Upper lobe of right lung (tissue), 1 donor: ENCODE measurements at regions not wholly inside any gene's neighbourhood (a gene's known extent, or its start where the extent isn't known, plus 50 kb on each side); places are given as distances from the start of the nearest gene placed in this dataset.

Source experiments
- ATAC-seq: fragments of 200-7000 bp; cut with Tn5 transposase; one replicate; pipeline ENCODE4 v1.9.1; 2020; ENCODE audit warnings: mild to moderate bottlenecking, moderate library complexity
- DNase-seq: peaks from one replicate; pipeline ENCODE4 v3.0.0-alpha.2; 2020
- H3K27ac ChIP-seq: fragments of 200-600 bp; one replicate; pipeline ENCODE4 v1.8.0; 2022
- H3K27me3 ChIP-seq: fragments of 200-600 bp; one replicate; pipeline ENCODE4 v1.8.0; 2022; ENCODE audit warnings: mild to moderate bottlenecking
- H3K36me3 ChIP-seq: fragments of 200-600 bp; one replicate; pipeline ENCODE4 v1.8.0; 2022
- H3K4me1 ChIP-seq: fragments of 200-600 bp; one replicate; pipeline ENCODE4 v1.8.0; 2022
- H3K4me3 ChIP-seq: fragments of 200-600 bp; one replicate; pipeline ENCODE4 v1.8.0; 2022; ENCODE audit warnings: mild to moderate bottlenecking
- H3K9me3 ChIP-seq: fragments of 200-600 bp; one replicate; pipeline ENCODE4 v1.8.0; 2022
- intact Hi-C: fragments of 100-400 bp; cut with DNase I; formaldehyde crosslinking; loops from one replicate; pipeline ENCODE4 v1.11.0; 2022
- TF ChIP-seq, protein P1 (sequence below): fragments of 200-600 bp; IDR thresholded peaks from one replicate; pipeline ENCODE4 v1.8.0; 2022; ENCODE audit warnings: antibody characterized with exemption
- donor health status: DM: no; HTN: yes; CAD: no; lungs with severe emphysema.

DNA sequence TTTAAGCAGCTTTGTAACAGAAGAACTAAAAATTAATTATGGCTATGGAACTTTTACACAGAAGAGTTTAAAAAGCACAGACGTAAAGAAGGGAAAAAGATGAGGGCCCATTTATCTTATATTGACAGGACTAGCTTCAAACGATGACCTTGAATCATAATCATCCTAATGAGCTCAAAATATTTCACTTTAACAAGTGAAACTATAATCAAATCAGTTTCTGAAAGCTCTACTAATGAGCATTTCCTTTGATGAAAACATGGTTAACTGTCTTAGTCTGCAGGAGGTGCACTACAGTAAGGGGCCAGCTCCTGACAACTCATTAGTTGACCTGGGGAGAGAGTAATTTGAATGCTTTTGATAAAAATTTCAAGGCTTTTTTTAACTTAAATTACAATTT lies 228.0 kb upstream of the DEFB112 start:
- Histone ChIP-seq H3K27ac (no peak overlapping the region), H3K4me1 (no peaks in the 10 kb centered on the region), H3K9me3 (no peaks in the 10 kb centered on the region), H3K27me3 (no peaks in the 10 kb centered on the region), H3K36me3 (no peaks in the 10 kb centered on the region), H3K4me3 (no peak overlapping the region)
- DNase-seq (no peak), ATAC-seq (no peak)
- TF ChIP-seq, protein P1, sequence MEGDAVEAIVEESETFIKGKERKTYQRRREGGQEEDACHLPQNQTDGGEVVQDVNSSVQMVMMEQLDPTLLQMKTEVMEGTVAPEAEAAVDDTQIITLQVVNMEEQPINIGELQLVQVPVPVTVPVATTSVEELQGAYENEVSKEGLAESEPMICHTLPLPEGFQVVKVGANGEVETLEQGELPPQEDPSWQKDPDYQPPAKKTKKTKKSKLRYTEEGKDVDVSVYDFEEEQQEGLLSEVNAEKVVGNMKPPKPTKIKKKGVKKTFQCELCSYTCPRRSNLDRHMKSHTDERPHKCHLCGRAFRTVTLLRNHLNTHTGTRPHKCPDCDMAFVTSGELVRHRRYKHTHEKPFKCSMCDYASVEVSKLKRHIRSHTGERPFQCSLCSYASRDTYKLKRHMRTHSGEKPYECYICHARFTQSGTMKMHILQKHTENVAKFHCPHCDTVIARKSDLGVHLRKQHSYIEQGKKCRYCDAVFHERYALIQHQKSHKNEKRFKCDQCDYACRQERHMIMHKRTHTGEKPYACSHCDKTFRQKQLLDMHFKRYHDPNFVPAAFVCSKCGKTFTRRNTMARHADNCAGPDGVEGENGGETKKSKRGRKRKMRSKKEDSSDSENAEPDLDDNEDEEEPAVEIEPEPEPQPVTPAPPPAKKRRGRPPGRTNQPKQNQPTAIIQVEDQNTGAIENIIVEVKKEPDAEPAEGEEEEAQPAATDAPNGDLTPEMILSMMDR = no peak
- intact Hi-C loops = no loop called here

DNA sequence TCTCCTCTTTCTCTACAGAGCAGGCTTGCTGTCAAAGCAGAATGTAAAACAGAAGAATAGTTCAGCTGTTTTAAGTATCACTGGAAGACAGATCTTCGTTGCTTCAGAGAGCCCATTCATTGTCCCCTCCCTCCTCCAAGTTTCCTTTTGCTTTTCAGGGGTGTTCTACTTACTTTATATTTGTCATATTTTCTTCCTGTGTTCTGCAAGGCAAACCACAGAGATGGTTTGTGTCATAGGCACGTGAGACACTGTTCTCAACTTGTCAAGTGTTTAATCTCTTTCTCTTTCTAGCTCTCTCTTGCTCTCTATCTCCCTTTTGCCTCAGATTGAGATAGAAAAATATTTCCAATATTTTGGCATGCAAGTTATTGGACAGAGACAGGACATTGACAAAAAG lies 228.9 kb upstream of the DEFB112 start:
- Histone ChIP-seq H3K27ac (no peak overlapping the region), H3K36me3 (no peaks in the 10 kb centered on the region), H3K9me3 (no peaks in the 10 kb centered on the region), H3K4me3 (no peak overlapping the region), H3K27me3 (no peaks in the 10 kb centered on the region), H3K4me1 (no peaks in the 10 kb centered on the region)
- DNase-seq (no peak), ATAC-seq (no peak)
- TF ChIP-seq, protein P1 = no peak
- intact Hi-C loops = no loop called here

DNA sequence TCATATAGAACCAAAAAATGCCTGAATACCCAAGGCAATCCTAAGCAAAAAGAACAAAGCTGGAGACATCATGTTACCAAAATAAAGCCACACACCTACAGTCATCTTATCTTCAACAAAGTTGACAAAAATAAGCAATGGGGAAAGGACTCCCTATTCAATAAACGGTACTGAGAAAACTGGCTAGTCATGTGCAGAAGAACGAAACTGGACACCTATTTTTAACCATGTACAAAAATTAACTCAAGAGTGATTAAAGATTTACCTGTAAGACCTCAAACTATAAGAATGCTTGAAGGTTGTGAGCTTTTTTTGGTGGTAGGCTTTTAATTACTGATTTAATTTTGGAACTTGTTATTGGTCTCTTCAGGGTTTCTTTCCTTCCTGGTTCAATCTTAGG lies 236.0 kb upstream of the DEFB112 start:
- ATAC-seq (no peak), DNase-seq (no peak)
- H3K36me3 ChIP-seq = no peaks in the 10 kb centered on the region
- no peaks in the 10 kb centered on the region for H3K9me3 ChIP-seq
- intact Hi-C loops = no loop called here
- H3K27me3 ChIP-seq = no peaks in the 10 kb centered on the region
- H3K27ac ChIP-seq = no peak overlapping the region
- TF ChIP-seq, protein P1 = no peak
- H3K4me1 ChIP-seq = no peaks in the 10 kb centered on the region
- no peak overlapping the region for H3K4me3 ChIP-seq

DNA sequence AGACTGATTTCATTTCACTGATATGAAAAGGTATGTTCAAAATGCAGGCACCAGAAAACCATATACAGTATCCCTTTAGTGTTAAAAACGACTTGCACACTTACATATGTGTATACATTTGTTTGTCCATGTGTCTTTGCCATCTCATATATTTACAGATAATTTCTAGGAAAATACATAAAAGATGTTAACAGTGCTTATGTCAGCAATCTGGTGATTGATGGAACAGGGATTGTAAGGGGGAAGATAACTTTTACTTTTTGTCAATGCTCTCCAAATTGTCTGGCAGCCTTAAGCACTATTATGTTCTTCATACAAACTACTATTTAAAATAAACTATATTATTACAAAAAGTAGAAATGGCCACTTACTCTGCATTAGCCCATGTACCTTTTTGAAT lies 238.5 kb upstream of the DEFB112 start:
- DNase-seq (no peak), ATAC-seq (no peak)
- Histone ChIP-seq H3K4me3 (no peak overlapping the region), H3K9me3 (no peaks in the 10 kb centered on the region), H3K36me3 (no peaks in the 10 kb centered on the region), H3K27ac (no peak overlapping the region), H3K27me3 (no peaks in the 10 kb centered on the region), H3K4me1 (no peaks in the 10 kb centered on the region)
- TF ChIP-seq, protein P1 = no peak
- intact Hi-C loops = no loop called here

DNA sequence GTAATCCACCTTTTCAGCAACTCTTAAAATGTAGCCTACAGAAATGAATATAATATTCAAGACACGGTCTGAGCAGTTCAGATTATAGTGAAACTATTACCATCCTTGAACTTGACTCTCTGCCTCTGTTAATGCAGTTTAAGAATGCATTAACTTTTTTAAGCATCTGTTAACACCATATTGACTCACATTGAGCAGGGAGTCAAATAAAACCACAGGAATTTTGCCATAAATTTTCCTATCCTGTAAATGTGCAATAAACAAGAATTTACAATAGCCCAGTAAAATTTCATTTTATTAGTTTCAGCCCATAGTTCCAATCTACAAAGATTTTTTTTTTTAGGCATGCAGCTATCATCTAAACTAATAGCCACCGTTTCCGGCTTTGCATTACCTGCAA lies 239.2 kb upstream of the DEFB112 start:
- H3K9me3 ChIP-seq = no peaks in the 10 kb centered on the region
- intact Hi-C loops = no loop called here
- ATAC-seq (no peak), DNase-seq (no peak)
- H3K27ac ChIP-seq = no peak overlapping the region
- no peaks in the 10 kb centered on the region for H3K27me3 ChIP-seq
- H3K36me3 ChIP-seq = no peaks in the 10 kb centered on the region
- TF ChIP-seq, protein P1 = no peak
- no peaks in the 10 kb centered on the region for H3K4me1 ChIP-seq
- H3K4me3 ChIP-seq = no peak overlapping the region

DNA sequence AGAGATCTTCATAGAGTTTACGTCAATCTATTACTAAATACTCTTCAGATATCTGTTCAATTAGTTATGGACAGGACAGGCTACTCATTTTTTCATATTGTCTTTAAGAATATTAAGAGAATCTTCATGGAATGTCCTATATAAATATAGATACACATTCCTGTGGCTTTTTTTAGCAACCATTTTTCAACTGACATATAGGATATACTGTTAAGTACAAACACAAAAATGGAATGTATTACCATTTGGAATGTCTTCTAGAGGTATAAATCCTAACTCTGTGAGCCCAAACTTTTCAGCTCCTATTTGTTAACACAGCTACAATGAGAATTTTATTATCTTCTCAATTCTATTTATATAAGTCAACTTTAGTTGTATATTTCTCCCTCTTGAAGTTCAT lies 239.6 kb upstream of the DEFB112 start:
- H3K36me3 ChIP-seq = no peaks in the 10 kb centered on the region
- H3K27me3 ChIP-seq = no peaks in the 10 kb centered on the region
- intact Hi-C loops = no loop called here
- ATAC-seq (no peak), DNase-seq (no peak)
- TF ChIP-seq, protein P1 = no peak
- no peaks in the 10 kb centered on the region for H3K9me3 ChIP-seq
- H3K4me1 ChIP-seq = no peaks in the 10 kb centered on the region
- H3K27ac ChIP-seq = no peak overlapping the region
- H3K4me3 ChIP-seq = no peak overlapping the region
